Osteocyte (in vitro differentiated cells): ENCODE measurements at regions not wholly inside any gene's neighbourhood (a gene's known extent, or its start where the extent isn't known, plus 50 kb on each side); places are given as distances from the start of the nearest gene placed in this dataset.

ENCODE experiments used
- DNase-seq: peaks from one replicate; pipeline ENCODE4 v3.0.0; 2021; ENCODE audit warnings: mixed read lengths; ENCODE audit not compliant: unreplicated experiment; ENCODE audit errors: extremely low spot score
- H3K27ac Mint-ChIP-seq: one replicate; pipeline ENCODE4 v1.8.0; 2021; ENCODE audit warnings: mild to moderate bottlenecking, mixed read lengths; ENCODE audit not compliant: unreplicated experiment
- H3K27me3 Mint-ChIP-seq: one replicate; pipeline ENCODE4 v1.8.0; 2021; ENCODE audit warnings: mixed read lengths; ENCODE audit not compliant: unreplicated experiment
- H3K36me3 Mint-ChIP-seq: one replicate; pipeline ENCODE4 v1.8.0; 2021; ENCODE audit warnings: mixed read lengths; ENCODE audit not compliant: unreplicated experiment
- H3K4me1 Mint-ChIP-seq: one replicate; pipeline ENCODE4 v1.8.0; 2021; ENCODE audit warnings: mixed read lengths; ENCODE audit not compliant: unreplicated experiment
- H3K4me3 Mint-ChIP-seq: one replicate; pipeline ENCODE4 v1.8.0; 2021; ENCODE audit warnings: mild to moderate bottlenecking, moderate library complexity, mixed read lengths; ENCODE audit not compliant: unreplicated experiment
- H3K9me3 Mint-ChIP-seq: one replicate; pipeline ENCODE4 v1.8.0; 2021; ENCODE audit warnings: mixed read lengths; ENCODE audit not compliant: unreplicated experiment
- CTCF ChIP-seq: fragments of 200-600 bp; sonication (generic); IDR thresholded peaks from 2 replicates; pipeline ENCODE4 v1.5.0; 2021; ENCODE audit warnings: antibody characterized with exemption, mild to moderate bottlenecking, moderate library complexity

- DNase-seq, result no peak
- Mint-ChIP-seq H3K4me1 (peaks cover 27% of the 10 kb centered on the region), H3K36me3 (no peaks in the 10 kb centered on the region), H3K4me3 (no peak overlapping the region), H3K27me3 (no peaks in the 10 kb centered on the region), H3K27ac (no peak overlapping the region), H3K9me3 (no peaks in the 10 kb centered on the region)
- TF ChIP-seq CTCF, result no peak
Observed at GRCh38 chr14:101064121-101064661, 160.7 kb upstream of the RTL1 start.

GRCh38 chr14:101064718-101065117, 161.2 kb upstream of the RTL1 start:
- Mint-ChIP-seq H3K27me3 (no peaks in the 10 kb centered on the region), H3K4me1 (peaks cover 27% of the 10 kb centered on the region), H3K36me3 (no peaks in the 10 kb centered on the region), H3K4me3 (no peak overlapping the region), H3K27ac (no peak overlapping the region), H3K9me3 (no peaks in the 10 kb centered on the region)
- no peak for TF ChIP-seq CTCF
- no peak for DNase-seq

GRCh38 chr14:101065246-101065645, 161.7 kb upstream of the RTL1 start:
- H3K4me3 Mint-ChIP-seq, result no peak overlapping the region
- no peak overlapping the region for H3K27ac Mint-ChIP-seq
- no peaks in the 10 kb centered on the region for H3K9me3 Mint-ChIP-seq
- H3K27me3 Mint-ChIP-seq, result no peaks in the 10 kb centered on the region
- no peaks in the 10 kb centered on the region for H3K36me3 Mint-ChIP-seq
- no peak for TF ChIP-seq CTCF
- no peak for DNase-seq
- peaks cover 27% of the 10 kb centered on the region for H3K4me1 Mint-ChIP-seq

GRCh38 chr14:101065696-101066694, 162.5 kb upstream of the RTL1 start:
- DNase-seq, result no peak
- H3K9me3 Mint-ChIP-seq, result no peaks in the 10 kb centered on the region
- TF ChIP-seq CTCF, result no peak
- no peak overlapping the region for H3K4me3 Mint-ChIP-seq
- no peak overlapping the region for H3K27ac Mint-ChIP-seq
- H3K4me1 Mint-ChIP-seq, result peaks cover 27% of the 10 kb centered on the region
- H3K36me3 Mint-ChIP-seq, result no peaks in the 10 kb centered on the region
- no peaks in the 10 kb centered on the region for H3K27me3 Mint-ChIP-seq

GRCh38 chr14:101066826-101067510, 163.4 kb upstream of the RTL1 start:
- H3K4me3 Mint-ChIP-seq, result no peak overlapping the region
- no peak overlapping the region for H3K27ac Mint-ChIP-seq
- DNase-seq, result peak; percentile 67
- no peaks in the 10 kb centered on the region for H3K36me3 Mint-ChIP-seq
- no peaks in the 10 kb centered on the region for H3K27me3 Mint-ChIP-seq
- no peak for TF ChIP-seq CTCF
- H3K4me1 Mint-ChIP-seq, result peaks cover 28% of the 10 kb centered on the region
- H3K9me3 Mint-ChIP-seq, result no peaks in the 10 kb centered on the region
